IMR-90 (cell line): ENCODE measurements at regions not wholly inside any gene's neighbourhood (a gene's known extent, or its start where the extent isn't known, plus 50 kb on each side); places are given as distances from the start of the nearest gene placed in this dataset.

Source experiments
- ATAC-seq: fragments of 200-7000 bp; cut with Tn5 transposase; 2 replicates; pipeline ENCODE4 v1.9.1; 2020; ENCODE audit warnings: low read depth, mild to moderate bottlenecking, moderate library complexity
- BruUV-seq: library from RNA; stranded (reverse); fragments of 400-500 nt; replicated peaks from 2 replicates; lab custom pipeline; 2021; lab: Mats Ljungman, UMichigan
- CTCF ChIA-PET: fragments of 300-600 bp; formaldehyde crosslinking; extraction: SDS; loops from one replicate; lab custom pipeline; 2021; ENCODE audit warnings: antibody characterized with exemption; lab: Yijun Ruan, JAX
- POLR2A ChIA-PET: fragments of 300-600 bp; sonication (Branson Sonifier 250); formaldehyde crosslinking; loops from one replicate; lab custom pipeline; 2022; ENCODE audit warnings: antibody characterized with exemption; ENCODE audit not compliant: unreplicated experiment; lab: Charles Lee
- DNase-seq: peaks from one replicate; pipeline ENCODE4 v3.0.0; 2013
- H2AFZ ChIP-seq: replicated peaks from 2 replicates; pipeline ENCODE3; 2013; ENCODE audit warnings: low read length, mild to moderate bottlenecking; ENCODE audit not compliant: poor library complexity
- H2AK5ac ChIP-seq: 2 replicates; pipeline ENCODE4 v1.6.1; 2013; ENCODE audit warnings: low read depth, low read length, inconsistent platforms
- H2AK9ac ChIP-seq: replicated peaks from 2 replicates; pipeline ENCODE3; 2013; ENCODE audit warnings: mild to moderate bottlenecking, low read depth, low read length, moderate library complexity; ENCODE audit not compliant: poor library complexity
- H2BK120ac ChIP-seq: 2 replicates; pipeline ENCODE4 v1.6.1; 2013; ENCODE audit warnings: low read depth, low read length, inconsistent platforms
- H2BK15ac ChIP-seq: 3 replicates; pipeline ENCODE4 v1.6.1; 2013; ENCODE audit warnings: low read depth, low read length, inconsistent platforms
- H2BK20ac ChIP-seq: 2 replicates; pipeline ENCODE4 v1.6.1; 2013; ENCODE audit warnings: low read depth, mild to moderate bottlenecking, inconsistent platforms, low read length, moderate library complexity
- H2BK5ac ChIP-seq: 2 replicates; pipeline ENCODE4 v1.6.1; 2013; ENCODE audit warnings: mild to moderate bottlenecking, low read depth, low read length, inconsistent platforms; ENCODE audit not compliant: poor library complexity, severe bottlenecking
- H3K14ac ChIP-seq: replicated peaks from 2 replicates; pipeline ENCODE4 v1.6.1; 2013; ENCODE audit warnings: low read depth, low read length, inconsistent platforms
- H3K18ac ChIP-seq: 2 replicates; pipeline ENCODE4 v1.6.1; 2013; ENCODE audit warnings: low read depth, low read length, control low read depth
- H3K23ac ChIP-seq: 2 replicates; pipeline ENCODE4 v1.6.1; 2013; ENCODE audit warnings: low read depth, low read length, inconsistent platforms
- H3K27ac ChIP-seq: 2 replicates; pipeline ENCODE4 v1.5.1; 2013; ENCODE audit warnings: mild to moderate bottlenecking, control low read depth, low read length; ENCODE audit not compliant: insufficient read depth
- H3K27me3 ChIP-seq: 2 replicates; pipeline ENCODE4 v1.6.1; 2013; ENCODE audit warnings: low read length; ENCODE audit not compliant: control insufficient read depth, insufficient read depth
- H3K36me3 ChIP-seq: 2 replicates; pipeline ENCODE4 v1.6.1; 2013; ENCODE audit warnings: low read length, mixed read lengths; ENCODE audit not compliant: control insufficient read depth, insufficient read depth
- H3K4ac ChIP-seq: 2 replicates; pipeline ENCODE4 v1.6.1; 2013; ENCODE audit warnings: low read depth, low read length, inconsistent platforms
- H3K4me1 ChIP-seq: 2 replicates; pipeline ENCODE4 v1.6.1; 2013; ENCODE audit warnings: low read length, mixed read lengths; ENCODE audit not compliant: control insufficient read depth, insufficient read depth
- H3K4me2 ChIP-seq: 2 replicates; pipeline ENCODE4 v1.6.1; 2013; ENCODE audit warnings: low read depth, mild to moderate bottlenecking, control low read depth, low read length, moderate library complexity
- H3K4me3 ChIP-seq: 2 replicates; pipeline ENCODE4 v1.5.1; 2013; ENCODE audit warnings: low read depth, mild to moderate bottlenecking, control low read depth, low read length, moderate library complexity; ENCODE audit not compliant: insufficient read depth
- H3K56ac ChIP-seq: 2 replicates; pipeline ENCODE4 v1.6.1; 2013; ENCODE audit warnings: low read length, inconsistent platforms; ENCODE audit not compliant: insufficient read depth; ENCODE audit errors: extremely low read depth
- H3K79me1 ChIP-seq, 2 experiments: 2 replicates each; pipeline ENCODE4 v1.6.1; 2013; ENCODE audit warnings: low read length in 2 of 2, inconsistent platforms in 1 of 2, low read depth in 1 of 2
- H3K9ac ChIP-seq: 2 replicates; pipeline ENCODE4 v1.6.1; 2013; ENCODE audit warnings: low read depth, low read length, control low read depth
- H3K9me1 ChIP-seq: 2 replicates; pipeline ENCODE4 v1.6.1; 2013; ENCODE audit warnings: low read length, inconsistent platforms; ENCODE audit not compliant: insufficient read depth
- H3K9me3 ChIP-seq: 2 replicates; pipeline ENCODE4 v1.6.1; 2013; ENCODE audit warnings: low read length; ENCODE audit not compliant: control insufficient read depth, insufficient read depth
- H4K20me1 ChIP-seq: 2 replicates; pipeline ENCODE4 v1.6.1; 2013; ENCODE audit warnings: low read length, inconsistent platforms; ENCODE audit not compliant: insufficient read depth
- H4K5ac ChIP-seq: 2 replicates; pipeline ENCODE4 v1.6.1; 2013; ENCODE audit warnings: mild to moderate bottlenecking, low read depth, low read length, control low read depth
- H4K8ac ChIP-seq, 2 experiments: 2 replicates each; pipeline ENCODE4 v1.6.1; 2013; ENCODE audit warnings: low read depth in 2 of 2, low read length in 2 of 2, control low read depth in 1 of 2, inconsistent platforms in 1 of 2
- H4K91ac ChIP-seq: 2 replicates; pipeline ENCODE4 v1.6.1; 2013; ENCODE audit warnings: low read depth, low read length, inconsistent platforms; ENCODE audit not compliant: insufficient read depth
- BHLHE40 ChIP-seq: fragments of 150-350 bp; IDR thresholded peaks from 2 replicates; pipeline ENCODE4 v1.6.1; 2016; ENCODE audit warnings: mild to moderate bottlenecking, low read depth, low read length
- CEBPB ChIP-seq: IDR thresholded peaks from 2 replicates; pipeline ENCODE4 v1.6.1; 2012; ENCODE audit warnings: low read depth, low read length, improper control_type of control experiment
- CHD1 ChIP-seq: IDR thresholded peaks from 2 replicates; pipeline ENCODE4 v1.6.1; 2012; ENCODE audit warnings: low read depth, low read length, improper control_type of control experiment
- CTCF ChIP-seq: conservative IDR thresholded peaks from 2 replicates; pipeline ENCODE4 v1.5.1; 2012; ENCODE audit warnings: mild to moderate bottlenecking, low read depth, low read length, improper control_type of control experiment
- FOS ChIP-seq: fragments of 150-350 bp; IDR thresholded peaks from 2 replicates; pipeline ENCODE4 v1.6.1; 2016; ENCODE audit warnings: low read depth, low read length
- MAFK ChIP-seq: IDR thresholded peaks from 2 replicates; pipeline ENCODE4 v1.6.1; 2012; ENCODE audit warnings: low read depth, low read length, improper control_type of control experiment
- MXI1 ChIP-seq: IDR thresholded peaks from 2 replicates; pipeline ENCODE4 v1.6.1; 2012; ENCODE audit warnings: low read depth, mild to moderate bottlenecking, low read length, moderate library complexity, borderline replicate concordance
- NFE2L2 ChIP-seq: fragments of 150-350 bp; IDR thresholded peaks from 2 replicates; pipeline ENCODE4 v1.6.1; 2016; ENCODE audit warnings: low read depth, mild to moderate bottlenecking, low read length
- POLR2A ChIP-seq: IDR thresholded peaks from 2 replicates; pipeline ENCODE4 v1.6.1; 2012; ENCODE audit warnings: mild to moderate bottlenecking, low read depth, low read length
- RAD21 ChIP-seq: IDR thresholded peaks from 2 replicates; pipeline ENCODE4 v1.6.1; 2012; ENCODE audit warnings: low read length, improper control_type of control experiment
- RCOR1 ChIP-seq: IDR thresholded peaks from 2 replicates; pipeline ENCODE4 v1.6.1; 2012; ENCODE audit warnings: mild to moderate bottlenecking, low read length, improper control_type of control experiment; ENCODE audit not compliant: insufficient replicate concordance
- RFX5 ChIP-seq: IDR thresholded peaks from 2 replicates; pipeline ENCODE4 v1.8.0; 2012; ENCODE audit warnings: low read depth, mild to moderate bottlenecking, low read length, moderate library complexity
- SMC3 ChIP-seq: fragments of 150-350 bp; IDR thresholded peaks from 2 replicates; pipeline ENCODE4 v1.6.1; 2016; ENCODE audit warnings: low read depth, mild to moderate bottlenecking, antibody characterized with exemption, low read length, moderate library complexity
- USF2 ChIP-seq: fragments of 150-350 bp; IDR thresholded peaks from 2 replicates; pipeline ENCODE4 v1.6.1; 2017; ENCODE audit warnings: mild to moderate bottlenecking, antibody characterized with exemption, low read length, low read depth
- WGBS, 2 experiments: methylation state at CpG; one replicate each; pipeline versions ENCODE4 v1.1.5 to v1.1.7; 2013; ENCODE audit warnings: missing lambda C conversion rate in 2 of 2; ENCODE audit not compliant: insufficient read length in 1 of 2; ENCODE audit errors: extremely low coverage in 2 of 2; 5-methylcytosine and 5-hydroxymethylcytosine counted together
- dilution Hi-C: fragments of 300-500 bp; cut with HindIII; formaldehyde crosslinking; loops from one replicate; pipeline ENCODE4 v1.14.3; 2018; ENCODE audit warnings: low sequenced_read_pairs; ENCODE audit not compliant: unreplicated experiment
- in situ Hi-C: fragments of 300-500 bp; cut with MboI; formaldehyde crosslinking; loops from 3 replicates; pipeline ENCODE4 v1.14.3; 2019; ENCODE audit warnings: low sequenced_read_pairs, inconsistent platforms, mixed read lengths
- intact Hi-C: fragments of 100-400 bp; cut with micrococcal nuclease; formaldehyde crosslinking; loops from 2 replicates; pipeline ENCODE4 v1.10.0; 2022

- dilution Hi-C loops (no loop called here), intact Hi-C loops (no loop called here), in situ Hi-C loops (no loop called here)
- H2BK20ac ChIP-seq, result no peak overlapping the region
- no TSS peak for BruUV-seq
- H4K91ac ChIP-seq, result no peak overlapping the region
- no peaks in the 10 kb centered on the region for H3K4me1 ChIP-seq
- no peak overlapping the region for H3K18ac ChIP-seq
- ChIA-PET CTCF (no interaction called here), POLR2A (no interaction called here)
- no peak overlapping the region for H2AK9ac ChIP-seq
- ATAC-seq (no peak), DNase-seq (no peak)
- no peak overlapping the region for H2AK5ac ChIP-seq
- H3K14ac ChIP-seq, result no peak overlapping the region
- WGBS, 2 experiments, result 81% methylated on average over 3 of the region's 5 CpGs; no CpG with 5 or more reads in 1 of the 2 experiments
- no peak overlapping the region for H3K9ac ChIP-seq
- H4K20me1 ChIP-seq, result no peaks in the 10 kb centered on the region
- H3K56ac ChIP-seq, result no peak overlapping the region
- no peaks in the 10 kb centered on the region for H3K36me3 ChIP-seq
- no peak overlapping the region for H4K5ac ChIP-seq
- no peak overlapping the region for H2BK5ac ChIP-seq
- no peak overlapping the region for H3K4ac ChIP-seq
- H4K8ac ChIP-seq, result no peak overlapping the region
- no peak overlapping the region for H3K23ac ChIP-seq
- no peak overlapping the region for H2BK120ac ChIP-seq
- no peak overlapping the region for H2AFZ ChIP-seq
- no peak for TF ChIP-seq POLR2A
- no peak for TF ChIP-seq CHD1
- TF ChIP-seq RCOR1, result no peak
- no peak for TF ChIP-seq SMC3
- TF ChIP-seq MXI1, result no peak
- TF ChIP-seq MAFK, result no peak
- TF ChIP-seq BHLHE40, result no peak
- TF ChIP-seq CTCF, result no peak
- TF ChIP-seq CEBPB, result no peak
- TF ChIP-seq NFE2L2, result no peak
- no peak for TF ChIP-seq RFX5
- no peak for TF ChIP-seq USF2
- TF ChIP-seq FOS, result no peak
- TF ChIP-seq RAD21, result no peak
- H3K27ac ChIP-seq, result no peak overlapping the region
- no peak overlapping the region for H3K4me3 ChIP-seq
- no peaks in the 10 kb centered on the region for H3K9me1 ChIP-seq
- no peaks in the 10 kb centered on the region for H3K9me3 ChIP-seq
- no peaks in the 10 kb centered on the region for H3K79me1 ChIP-seq
- H3K4me2 ChIP-seq, result no peak overlapping the region
- no peak overlapping the region for H2BK15ac ChIP-seq
- peaks cover 44% of the 10 kb centered on the region for H3K27me3 ChIP-seq
Observed at GRCh38 chr6:37758647-37759046, 60.9 kb upstream of the ZFAND3 start.
